T-helper 2 cell treated with Interferon-gamma antibody and Interleukin-4, amounts not matched to agents 5 μg/mL and 100 μg/mL, for 36 hours (primary cell): ENCODE measurements at regions not wholly inside any gene's neighbourhood (a gene's known extent, or its start where the extent isn't known, plus 50 kb on each side); places are given as distances from the start of the nearest gene placed in this dataset.

Experiments used
- DNase-seq: peaks from one replicate; pipeline ENCODE4 v3.0.0; 2021; ENCODE audit warnings: low spot score
- H3K27ac Mint-ChIP-seq: one replicate; pipeline ENCODE4 v1.8.0; 2021; ENCODE audit warnings: mild to moderate bottlenecking, mixed read lengths
- H3K27me3 Mint-ChIP-seq: one replicate; pipeline ENCODE4 v1.8.0; 2021; ENCODE audit warnings: low read depth, mixed read lengths
- H3K36me3 Mint-ChIP-seq: one replicate; pipeline ENCODE4 v1.8.0; 2021; ENCODE audit warnings: low read depth, mixed read lengths
- H3K4me1 Mint-ChIP-seq: one replicate; pipeline ENCODE4 v1.8.0; 2021; ENCODE audit warnings: low read depth, mixed read lengths
- H3K4me3 Mint-ChIP-seq: one replicate; pipeline ENCODE4 v1.8.0; 2022; ENCODE audit warnings: mild to moderate bottlenecking, moderate library complexity, mixed read lengths
- H3K9me3 Mint-ChIP-seq: one replicate; pipeline ENCODE4 v1.8.0; 2021; ENCODE audit warnings: mixed read lengths

DNA sequence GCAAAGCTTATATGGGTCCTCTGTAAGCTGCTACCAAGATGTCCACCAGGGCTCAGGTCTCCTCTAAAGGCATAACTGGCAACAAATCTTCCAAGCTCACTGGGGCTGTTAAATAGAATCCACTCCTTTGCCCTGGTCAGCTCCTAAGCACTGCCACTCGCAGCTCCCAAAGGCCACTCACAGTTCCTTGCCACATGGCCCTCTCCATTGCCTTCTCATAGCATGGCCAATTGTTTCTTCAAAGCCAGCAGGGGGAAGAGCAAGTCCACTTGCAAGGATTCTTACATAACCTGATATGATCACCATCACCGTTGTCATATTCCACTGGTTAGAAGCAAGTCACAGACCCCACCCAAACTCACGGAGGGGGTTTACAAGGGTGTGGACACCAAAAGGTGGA lies 199.5 kb downstream of the SUCLA2 start:
- no peaks in the 10 kb centered on the region for H3K9me3 Mint-ChIP-seq
- H3K4me3 Mint-ChIP-seq = no peak overlapping the region
- H3K27me3 Mint-ChIP-seq = no peaks in the 10 kb centered on the region
- no peak overlapping the region for H3K27ac Mint-ChIP-seq
- no peaks in the 10 kb centered on the region for H3K36me3 Mint-ChIP-seq
- no peak for DNase-seq
- no peaks in the 10 kb centered on the region for H3K4me1 Mint-ChIP-seq

DNA sequence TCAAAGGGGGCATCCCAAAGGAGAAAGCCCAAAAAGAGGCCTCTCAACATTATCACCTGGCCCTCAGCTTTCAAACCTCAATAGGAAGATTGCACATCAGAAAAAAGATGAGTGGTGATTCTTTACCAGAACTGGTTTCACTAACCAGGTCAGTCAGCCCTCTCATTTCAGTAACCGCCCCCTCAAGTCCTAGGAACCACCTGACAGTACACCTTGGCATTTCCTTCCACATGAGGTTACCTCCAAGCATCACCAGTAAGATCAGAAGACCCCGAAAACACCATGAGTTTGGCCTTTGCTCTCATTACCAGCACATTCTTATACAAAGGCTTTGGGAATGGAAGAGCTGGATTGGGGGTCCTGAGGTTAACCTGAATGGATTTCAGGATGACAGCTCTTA lies 200.5 kb downstream of the SUCLA2 start:
- no peak overlapping the region for H3K27ac Mint-ChIP-seq
- H3K27me3 Mint-ChIP-seq = no peaks in the 10 kb centered on the region
- H3K4me1 Mint-ChIP-seq = no peaks in the 10 kb centered on the region
- no peaks in the 10 kb centered on the region for H3K9me3 Mint-ChIP-seq
- H3K36me3 Mint-ChIP-seq = no peaks in the 10 kb centered on the region
- H3K4me3 Mint-ChIP-seq = no peak overlapping the region
- DNase-seq = no peak

DNA sequence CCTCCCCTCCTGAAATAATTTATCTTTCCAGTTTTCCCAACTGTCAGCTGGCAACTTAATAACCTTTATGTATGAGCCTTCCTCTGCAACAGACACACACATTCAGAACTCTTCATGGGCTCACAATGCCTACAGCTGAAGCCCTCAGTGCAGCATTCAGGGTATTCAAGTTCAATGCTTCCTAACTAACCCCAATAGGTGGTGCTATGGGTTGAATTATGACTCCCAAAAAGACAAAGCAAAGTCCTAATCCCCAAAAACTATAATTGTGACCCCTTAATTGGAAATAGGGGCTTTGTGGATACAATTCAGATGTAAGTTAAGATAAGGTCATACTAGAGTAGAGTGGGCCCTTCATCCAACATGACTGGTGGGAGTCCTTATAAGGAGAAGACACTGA lies 202.2 kb downstream of the SUCLA2 start:
- no peak overlapping the region for H3K27ac Mint-ChIP-seq
- H3K4me1 Mint-ChIP-seq = no peaks in the 10 kb centered on the region
- no peaks in the 10 kb centered on the region for H3K27me3 Mint-ChIP-seq
- H3K9me3 Mint-ChIP-seq = no peaks in the 10 kb centered on the region
- no peak for DNase-seq
- no peak overlapping the region for H3K4me3 Mint-ChIP-seq
- no peaks in the 10 kb centered on the region for H3K36me3 Mint-ChIP-seq

DNA sequence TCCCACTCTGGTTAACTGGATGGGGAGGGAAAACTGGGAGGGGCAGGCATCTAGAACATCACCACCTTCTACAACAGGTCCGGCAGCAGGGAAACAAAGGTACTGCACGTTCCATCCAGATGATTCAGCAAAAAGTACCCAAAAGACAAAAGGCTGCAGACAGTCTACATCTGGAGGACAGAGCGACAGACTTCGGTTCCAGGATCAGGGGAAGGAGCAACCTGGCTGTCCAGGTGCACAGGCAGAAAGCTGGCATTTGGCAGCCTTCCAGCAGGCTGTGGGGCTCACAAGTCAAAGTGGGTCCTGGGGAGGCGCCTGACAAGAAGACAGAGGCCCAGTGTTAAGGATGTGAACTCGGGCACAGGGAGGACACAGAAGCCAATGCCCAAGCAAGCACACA lies 202.9 kb downstream of the SUCLA2 start:
- DNase-seq = no peak
- Mint-ChIP-seq H3K4me3 (no peak overlapping the region), H3K4me1 (no peaks in the 10 kb centered on the region), H3K27me3 (no peaks in the 10 kb centered on the region), H3K9me3 (no peaks in the 10 kb centered on the region), H3K27ac (no peak overlapping the region), H3K36me3 (no peaks in the 10 kb centered on the region)

DNA sequence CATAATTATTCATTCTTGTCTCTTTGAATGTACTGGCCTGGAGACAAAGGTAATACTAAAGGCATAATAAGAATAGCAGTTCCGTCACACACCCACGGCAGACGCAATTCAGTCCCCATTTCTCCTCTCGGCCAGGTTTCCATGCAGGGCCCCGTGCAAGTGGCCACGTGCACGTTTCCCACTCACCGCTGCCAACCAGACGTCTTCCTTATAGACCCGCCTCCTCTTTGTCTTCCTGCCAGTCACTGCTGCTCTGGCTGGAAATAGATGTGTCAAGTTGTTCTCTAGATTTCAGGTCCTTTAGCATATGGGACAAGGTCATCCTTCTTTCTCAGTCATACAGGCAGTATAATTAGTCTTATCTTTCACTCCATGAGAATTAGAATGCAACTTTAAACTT lies 204.3 kb downstream of the SUCLA2 start:
- Mint-ChIP-seq H3K27me3 (no peaks in the 10 kb centered on the region), H3K36me3 (no peaks in the 10 kb centered on the region), H3K9me3 (peaks cover 6% of the 10 kb centered on the region), H3K27ac (no peak overlapping the region), H3K4me1 (no peaks in the 10 kb centered on the region), H3K4me3 (no peak overlapping the region)
- DNase-seq = no peak

DNA sequence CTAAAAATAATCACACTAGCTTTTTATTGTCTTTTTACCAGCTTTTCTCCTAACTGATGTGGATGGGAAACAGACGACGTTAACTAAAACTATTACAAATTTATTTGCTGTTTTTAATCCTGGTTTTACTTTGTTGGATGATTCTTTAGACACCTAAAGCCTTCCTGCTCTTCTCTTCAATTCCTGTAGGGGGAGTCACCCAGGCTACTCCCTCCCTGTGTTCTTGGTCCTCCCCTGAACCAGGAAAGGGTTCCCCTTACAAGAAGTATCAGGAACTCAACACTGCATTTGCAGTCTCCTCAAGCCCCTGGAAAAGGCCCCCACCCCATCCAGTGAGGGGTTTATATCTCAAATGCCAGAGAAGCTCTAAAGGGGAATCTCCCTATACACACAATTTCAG lies 206.1 kb downstream of the SUCLA2 start:
- Mint-ChIP-seq H3K27ac (no peak overlapping the region), H3K4me1 (no peaks in the 10 kb centered on the region), H3K4me3 (no peak overlapping the region), H3K27me3 (no peaks in the 10 kb centered on the region), H3K36me3 (no peaks in the 10 kb centered on the region), H3K9me3 (peaks cover 18% of the 10 kb centered on the region)
- no peak for DNase-seq

DNA sequence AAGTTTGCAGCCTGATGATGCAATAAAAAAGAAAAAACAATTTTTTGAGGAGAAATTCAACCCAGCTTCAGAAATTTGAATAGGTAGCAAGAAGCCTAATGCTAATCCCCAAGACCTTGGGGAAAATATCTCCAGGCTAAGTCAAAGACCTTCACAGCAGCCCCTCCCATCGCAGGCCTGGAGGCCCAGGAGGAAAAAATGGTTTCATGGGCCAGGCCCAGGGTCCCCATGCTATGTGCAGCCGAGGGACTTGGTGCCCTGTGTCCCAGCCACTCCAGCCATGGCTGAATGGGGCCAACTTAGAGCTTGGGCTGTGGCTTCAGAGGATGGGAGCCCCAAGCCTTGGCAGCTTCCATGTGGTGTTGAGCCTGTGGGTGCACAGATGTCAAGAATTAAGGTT lies 210.3 kb downstream of the SUCLA2 start:
- no peak for DNase-seq
- H3K36me3 Mint-ChIP-seq = no peaks in the 10 kb centered on the region
- peaks cover 26% of the 10 kb centered on the region for H3K9me3 Mint-ChIP-seq
- no peaks in the 10 kb centered on the region for H3K4me1 Mint-ChIP-seq
- no peak overlapping the region for H3K4me3 Mint-ChIP-seq
- no peaks in the 10 kb centered on the region for H3K27me3 Mint-ChIP-seq
- no peak overlapping the region for H3K27ac Mint-ChIP-seq

DNA sequence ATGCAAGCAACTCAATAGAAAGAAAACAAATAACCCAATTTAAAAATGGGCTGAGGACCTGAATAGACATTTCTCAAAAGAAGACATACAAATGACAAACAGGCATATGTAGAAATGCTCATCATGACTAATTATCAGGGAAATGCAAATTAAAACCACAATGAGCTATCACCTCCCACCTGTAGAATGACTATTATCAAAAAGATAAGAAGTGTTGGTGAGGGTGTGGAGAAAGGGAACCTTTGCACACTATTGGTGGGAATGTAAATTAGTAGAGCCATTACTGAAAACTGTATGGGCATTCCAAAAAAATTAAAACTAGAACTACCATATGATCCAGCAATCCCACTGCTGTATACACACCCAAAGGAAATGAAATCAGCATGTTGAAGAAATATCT lies 212.2 kb downstream of the SUCLA2 start:
- no peak for DNase-seq
- no peak overlapping the region for H3K4me3 Mint-ChIP-seq
- H3K4me1 Mint-ChIP-seq = no peaks in the 10 kb centered on the region
- no peaks in the 10 kb centered on the region for H3K27me3 Mint-ChIP-seq
- H3K9me3 Mint-ChIP-seq = peaks cover 26% of the 10 kb centered on the region
- H3K36me3 Mint-ChIP-seq = no peaks in the 10 kb centered on the region
- no peak overlapping the region for H3K27ac Mint-ChIP-seq

DNA sequence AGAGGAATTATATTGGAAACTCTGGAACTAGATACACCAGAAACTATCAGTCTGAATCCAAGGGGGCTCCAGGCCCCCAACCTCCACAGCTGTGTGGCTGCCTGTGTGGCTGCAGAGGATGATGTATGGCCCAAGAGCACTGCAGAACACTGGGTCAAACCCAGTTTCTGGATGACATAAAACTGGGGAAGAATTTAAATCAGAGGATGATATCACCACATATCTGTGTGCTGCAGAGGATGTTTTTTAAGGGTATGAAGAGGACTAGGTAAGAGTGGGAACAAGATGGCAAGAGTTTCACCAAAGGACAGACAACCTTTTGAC lies 226.4 kb downstream of the SUCLA2 start:
- Mint-ChIP-seq H3K4me3 (no peak overlapping the region), H3K9me3 (peaks cover 4% of the 10 kb centered on the region), H3K4me1 (no peaks in the 10 kb centered on the region), H3K27ac (no peak overlapping the region), H3K27me3 (no peaks in the 10 kb centered on the region), H3K36me3 (no peaks in the 10 kb centered on the region)
- DNase-seq = no peak

DNA sequence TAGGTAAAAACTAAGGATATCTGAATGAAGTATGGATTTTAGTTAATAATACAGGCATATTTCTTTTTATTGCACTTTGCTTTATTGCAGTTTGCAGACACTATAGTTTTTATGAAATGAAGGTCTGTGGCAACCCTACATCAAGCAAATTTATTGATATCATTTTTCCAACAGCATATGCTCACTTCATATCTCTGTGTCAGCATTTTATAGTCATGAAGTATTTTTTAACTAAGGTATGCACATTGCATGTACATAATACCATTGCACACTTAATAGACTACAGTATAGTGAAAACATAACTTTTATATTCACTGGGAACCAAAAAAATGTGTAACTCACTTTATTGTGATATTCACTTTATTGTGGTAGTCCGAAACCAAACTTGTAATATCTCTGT lies 236.3 kb downstream of the SUCLA2 start:
- Mint-ChIP-seq H3K36me3 (no peaks in the 10 kb centered on the region), H3K4me1 (no peaks in the 10 kb centered on the region), H3K27ac (no peak overlapping the region), H3K27me3 (peaks cover 2% of the 10 kb centered on the region), H3K4me3 (no peak overlapping the region), H3K9me3 (no peaks in the 10 kb centered on the region)
- no peak for DNase-seq

DNA sequence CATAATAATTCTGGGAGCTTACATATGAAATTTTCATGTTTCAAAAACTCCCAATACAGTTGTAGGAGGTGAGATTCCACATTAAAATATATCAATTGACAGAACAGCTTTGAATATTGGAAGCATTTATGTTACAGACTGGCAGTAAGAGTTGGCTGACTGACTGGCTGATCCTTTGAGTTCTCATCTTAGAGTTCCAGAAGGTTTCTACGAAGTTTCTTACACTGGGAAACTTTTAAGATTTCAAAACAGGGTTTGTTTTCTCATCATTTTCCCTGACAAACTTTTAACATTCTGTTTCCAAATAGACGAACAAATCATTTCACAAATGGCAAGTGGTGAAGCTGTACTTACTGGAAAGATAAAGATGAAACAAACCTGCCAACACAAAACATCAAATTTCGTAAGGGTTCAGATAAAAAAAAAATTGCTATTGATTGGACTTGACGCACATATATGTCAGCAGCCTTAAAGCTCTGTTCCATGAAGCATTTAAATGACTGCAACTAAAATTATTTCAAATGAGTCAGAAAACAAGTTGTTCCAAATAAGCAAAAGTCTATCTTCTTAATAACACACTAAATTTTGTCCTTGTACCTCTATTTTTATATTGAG lies 243.5 kb downstream of the SUCLA2 start:
- no peak overlapping the region for H3K4me3 Mint-ChIP-seq
- no peaks in the 10 kb centered on the region for H3K9me3 Mint-ChIP-seq
- H3K4me1 Mint-ChIP-seq = no peaks in the 10 kb centered on the region
- H3K27ac Mint-ChIP-seq = no peak overlapping the region
- peaks cover 2% of the 10 kb centered on the region for H3K27me3 Mint-ChIP-seq
- H3K36me3 Mint-ChIP-seq = no peaks in the 10 kb centered on the region
- no peak for DNase-seq

DNA sequence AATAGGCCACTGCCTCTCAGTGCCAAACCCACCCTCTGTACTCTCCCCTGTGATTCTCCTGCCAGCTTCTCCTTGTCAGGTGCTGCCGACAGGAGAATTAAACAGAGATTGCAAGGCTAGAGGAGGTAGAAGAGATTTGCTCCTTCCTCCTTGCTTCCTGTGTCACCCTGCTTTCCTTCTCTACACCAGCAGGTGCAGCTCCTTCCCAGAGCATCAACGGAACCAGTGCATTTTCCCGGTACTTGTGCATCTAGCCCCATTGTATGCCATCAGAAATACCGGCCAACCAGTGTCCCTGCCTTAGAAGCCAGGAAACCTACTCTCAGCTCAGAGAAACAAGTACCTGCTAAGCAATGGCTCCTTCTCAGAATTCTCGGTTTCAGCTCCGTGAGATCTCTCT lies 253.2 kb downstream of the SUCLA2 start:
- Mint-ChIP-seq H3K9me3 (no peaks in the 10 kb centered on the region), H3K27me3 (no peaks in the 10 kb centered on the region), H3K36me3 (no peaks in the 10 kb centered on the region), H3K27ac (no peak overlapping the region), H3K4me1 (no peaks in the 10 kb centered on the region), H3K4me3 (no peak overlapping the region)
- DNase-seq = no peak

DNA sequence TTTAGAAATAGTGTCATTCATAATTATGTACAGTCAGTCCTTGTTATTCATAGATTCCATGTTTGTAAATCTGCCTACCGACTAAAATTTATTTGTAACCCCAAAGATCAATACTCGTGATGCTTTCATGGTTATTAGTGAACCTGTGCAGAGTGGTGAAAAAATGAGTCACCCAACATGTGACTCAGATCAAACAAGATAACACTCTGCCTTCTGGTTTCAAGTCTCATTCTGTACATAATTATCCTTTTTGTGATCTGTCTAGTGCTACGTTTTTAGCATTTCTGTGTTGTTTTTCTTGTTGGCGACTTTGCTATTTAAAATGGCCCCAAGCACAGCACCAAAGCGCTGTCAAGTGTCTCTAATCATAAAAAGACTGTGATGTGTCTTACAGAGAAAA lies 274.7 kb downstream of the SUCLA2 start:
- H3K36me3 Mint-ChIP-seq = no peaks in the 10 kb centered on the region
- no peak for DNase-seq
- H3K4me3 Mint-ChIP-seq = no peak overlapping the region
- H3K27ac Mint-ChIP-seq = no peak overlapping the region
- no peaks in the 10 kb centered on the region for H3K27me3 Mint-ChIP-seq
- H3K4me1 Mint-ChIP-seq = no peaks in the 10 kb centered on the region
- H3K9me3 Mint-ChIP-seq = no peaks in the 10 kb centered on the region

DNA sequence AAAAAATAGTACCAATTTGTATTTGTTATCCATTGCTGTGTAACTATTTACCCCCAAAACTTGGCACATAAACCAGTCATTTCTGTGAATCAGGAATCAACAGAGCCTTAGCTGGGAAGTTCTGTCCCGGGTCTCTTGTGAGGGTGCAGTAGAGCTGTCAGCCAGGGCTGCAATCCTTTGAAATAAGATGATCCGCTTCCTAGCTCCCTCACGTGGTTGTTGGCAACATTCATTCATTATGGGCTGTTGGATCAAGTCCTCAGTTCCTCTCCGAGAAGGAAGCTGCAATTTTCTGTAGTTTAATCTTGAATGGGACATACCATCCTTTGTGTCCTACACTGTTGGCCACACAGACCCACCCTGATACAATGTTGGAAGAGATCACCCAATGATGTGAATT lies 277.2 kb downstream of the SUCLA2 start:
- Mint-ChIP-seq H3K36me3 (no peaks in the 10 kb centered on the region), H3K4me3 (no peak overlapping the region), H3K27me3 (no peaks in the 10 kb centered on the region), H3K9me3 (no peaks in the 10 kb centered on the region), H3K27ac (no peak overlapping the region), H3K4me1 (no peaks in the 10 kb centered on the region)
- DNase-seq = no peak

DNA sequence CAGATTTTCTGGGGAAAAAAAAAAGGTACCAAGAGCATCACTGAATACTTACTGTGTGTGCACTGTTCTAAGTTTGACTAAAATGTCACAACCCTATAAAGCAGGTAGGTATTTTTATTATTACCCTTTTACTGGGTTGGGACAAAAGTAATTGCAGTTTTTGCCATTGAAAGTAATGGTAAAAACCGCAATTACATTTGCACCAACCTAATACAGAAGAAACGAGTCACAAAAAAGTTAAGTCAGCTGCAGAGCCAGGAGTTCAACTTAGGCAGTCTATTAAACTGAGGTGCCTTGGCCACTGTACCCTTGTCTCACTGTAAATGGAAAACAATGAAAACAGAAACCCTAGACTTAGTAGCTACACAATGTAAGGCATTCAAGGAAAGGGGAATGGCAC lies 281.9 kb downstream of the SUCLA2 start:
- Mint-ChIP-seq H3K9me3 (peaks cover under 1% of the 10 kb centered on the region), H3K27me3 (no peaks in the 10 kb centered on the region), H3K27ac (no peak overlapping the region), H3K4me1 (no peaks in the 10 kb centered on the region), H3K36me3 (no peaks in the 10 kb centered on the region), H3K4me3 (no peak overlapping the region)
- no peak for DNase-seq
